ENCODE measurements at regions not wholly inside any gene's neighbourhood (a gene's known extent, or its start where the extent isn't known, plus 50 kb on each side); places are given as distances from the start of the nearest gene placed in this dataset.

DNA sequence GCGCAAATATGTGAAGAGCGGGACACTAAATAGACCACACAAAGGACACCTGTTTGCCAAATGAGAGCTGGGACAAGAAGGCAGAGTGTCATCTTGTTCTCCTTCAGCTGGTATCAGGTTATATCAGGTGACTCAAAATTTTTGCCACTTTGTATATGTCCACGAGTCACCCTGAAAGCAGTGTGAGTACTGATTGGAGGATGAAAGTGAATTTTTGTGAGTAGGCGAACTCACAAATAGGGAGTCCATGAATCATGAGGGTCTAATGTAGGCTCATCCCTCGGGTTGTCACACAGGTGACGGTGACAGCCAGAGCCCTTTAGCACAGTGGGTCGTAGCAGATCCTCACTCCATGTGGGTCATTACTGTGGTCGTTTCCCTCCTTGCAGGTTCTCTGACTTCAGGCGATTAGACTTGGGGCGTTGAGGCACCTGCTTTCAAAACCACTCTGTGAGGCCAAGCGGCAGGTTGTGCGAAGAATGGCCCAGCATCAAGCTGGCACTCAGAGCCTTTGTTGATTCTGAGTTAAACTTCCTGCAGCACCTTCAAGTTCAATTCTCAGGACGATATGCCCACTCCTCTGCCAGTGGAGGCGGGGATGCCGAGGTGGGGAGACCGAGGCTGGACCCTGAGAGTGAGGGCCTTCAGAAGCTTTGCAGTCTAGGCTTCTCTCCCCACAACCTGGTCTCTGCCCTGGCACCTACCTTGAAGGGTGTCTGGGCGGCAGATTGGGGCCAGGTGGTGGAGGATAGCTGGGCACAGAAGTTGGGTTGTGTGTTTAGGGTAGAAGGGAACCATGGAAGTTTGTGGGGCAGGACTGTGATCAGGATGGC is 173.8 kb downstream of the SMAD6 start:
- H3K9me3 ChIP-seq (ENCODE audit: control insufficient read depth, low read depth, low read length), result no peaks in the 10 kb centered on the region
- TF ChIP-seq, protein P1, sequence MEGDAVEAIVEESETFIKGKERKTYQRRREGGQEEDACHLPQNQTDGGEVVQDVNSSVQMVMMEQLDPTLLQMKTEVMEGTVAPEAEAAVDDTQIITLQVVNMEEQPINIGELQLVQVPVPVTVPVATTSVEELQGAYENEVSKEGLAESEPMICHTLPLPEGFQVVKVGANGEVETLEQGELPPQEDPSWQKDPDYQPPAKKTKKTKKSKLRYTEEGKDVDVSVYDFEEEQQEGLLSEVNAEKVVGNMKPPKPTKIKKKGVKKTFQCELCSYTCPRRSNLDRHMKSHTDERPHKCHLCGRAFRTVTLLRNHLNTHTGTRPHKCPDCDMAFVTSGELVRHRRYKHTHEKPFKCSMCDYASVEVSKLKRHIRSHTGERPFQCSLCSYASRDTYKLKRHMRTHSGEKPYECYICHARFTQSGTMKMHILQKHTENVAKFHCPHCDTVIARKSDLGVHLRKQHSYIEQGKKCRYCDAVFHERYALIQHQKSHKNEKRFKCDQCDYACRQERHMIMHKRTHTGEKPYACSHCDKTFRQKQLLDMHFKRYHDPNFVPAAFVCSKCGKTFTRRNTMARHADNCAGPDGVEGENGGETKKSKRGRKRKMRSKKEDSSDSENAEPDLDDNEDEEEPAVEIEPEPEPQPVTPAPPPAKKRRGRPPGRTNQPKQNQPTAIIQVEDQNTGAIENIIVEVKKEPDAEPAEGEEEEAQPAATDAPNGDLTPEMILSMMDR (conservative IDR thresholded peaks at IDR 0.05), result no peak
- Mint-ChIP-seq H3K27ac (no peak overlapping the region), H3K4me3 (no peak overlapping the region), H3K36me3 (ENCODE audit: insufficient read depth in 1 of 3, low read depth in 3 of 3) (no peaks in the 10 kb centered on the region), H3K4me1 (peaks cover 5 to 13% of the 10 kb centered on the region in 2 experiments; a peak in 3 of 4 replicates), H3K27me3 (ENCODE audit: low read depth) (no peaks in the 10 kb centered on the region; the same call in none of the 2 replicates), H3K9me3 (no peaks in the 10 kb centered on the region)
- H2AK5ac ChIP-seq (ENCODE audit: insufficient read length, low read length), result no peak overlapping the region
- no peak overlapping the region for H3K9ac ChIP-seq (ENCODE audit: extremely low read depth, insufficient read length, low read length)
- no peak overlapping the region for H2BK12ac ChIP-seq (ENCODE audit: insufficient read length, low read depth, low read length)
- H3K14ac ChIP-seq (ENCODE audit: insufficient read depth, low read length), result no peak overlapping the region
- no peak overlapping the region for H2BK20ac ChIP-seq (ENCODE audit: low read depth, low read length, poor library complexity, severe bottlenecking)
- no peak overlapping the region for H3K4me2 ChIP-seq (ENCODE audit: insufficient read depth, insufficient read length, low read length)
- H2BK5ac ChIP-seq (ENCODE audit: insufficient read length, low read length), result no peak overlapping the region
- H2BK15ac ChIP-seq (ENCODE audit: low read depth, low read length), result no peak overlapping the region
- H4K8ac ChIP-seq (replicated peaks; ENCODE audit: insufficient read length, low read depth, low read length), result no peak overlapping the region
- H3T11ph ChIP-seq (ENCODE audit: low read length), result no peak overlapping the region
- no peak overlapping the region for H4K91ac ChIP-seq (ENCODE audit: insufficient read length, low read depth, low read length)
- H3K23me2 ChIP-seq (ENCODE audit: insufficient read length, low read depth, low read length, poor library complexity, severe bottlenecking), result no peaks in the 10 kb centered on the region
- H4K20me1 ChIP-seq (ENCODE audit: control insufficient read depth, insufficient read depth, insufficient read length), result no peaks in the 10 kb centered on the region
- no peaks in the 10 kb centered on the region for H3K79me1 ChIP-seq (ENCODE audit: insufficient read depth, low read depth, low read length, poor library complexity, severe bottlenecking)
- DNase-seq, result no peak
- no CpG with 5 or more reads among the region's 17 CpGs for WGBS (ENCODE audit: extremely low coverage, insufficient read length, low lambda C conversion rate)
- H3K27me3 ChIP-seq (ENCODE audit: insufficient read depth, low read length), result no peaks in the 10 kb centered on the region
- no peaks in the 10 kb centered on the region; the same call in 1 of the 2 replicates for H3K4me1 ChIP-seq (ENCODE audit: insufficient read depth, low read length)
- H4K5ac ChIP-seq (ENCODE audit: insufficient read length, low read depth, low read length), result no peak overlapping the region
- H3K27ac ChIP-seq (ENCODE audit: insufficient read length, low read depth, low read length), result no peak overlapping the region
- H3K4ac ChIP-seq (ENCODE audit: low read depth, low read length), result no peak overlapping the region
- no peak overlapping the region for H2BK120ac ChIP-seq (ENCODE audit: low read depth, low read length, poor library complexity, severe bottlenecking)
- no peak overlapping the region for H3K23ac ChIP-seq (ENCODE audit: insufficient read length, low read depth, low read length)
- no peak overlapping the region for H2AFZ ChIP-seq (ENCODE audit: low read length)
- H3K79me2 ChIP-seq (ENCODE audit: insufficient read depth, low read length), result no peaks in the 10 kb centered on the region
- no peak overlapping the region for H3K18ac ChIP-seq (ENCODE audit: insufficient read length, low read depth, low read length)
- H3K56ac ChIP-seq (ENCODE audit: insufficient read length, low read depth, low read length), result no peak overlapping the region

Measured in H9 (cell line).